ENCODE measurements at regions not wholly inside any gene's neighbourhood (a gene's known extent, or its start where the extent isn't known, plus 50 kb on each side); places are given as distances from the start of the nearest gene placed in this dataset.

DNA sequence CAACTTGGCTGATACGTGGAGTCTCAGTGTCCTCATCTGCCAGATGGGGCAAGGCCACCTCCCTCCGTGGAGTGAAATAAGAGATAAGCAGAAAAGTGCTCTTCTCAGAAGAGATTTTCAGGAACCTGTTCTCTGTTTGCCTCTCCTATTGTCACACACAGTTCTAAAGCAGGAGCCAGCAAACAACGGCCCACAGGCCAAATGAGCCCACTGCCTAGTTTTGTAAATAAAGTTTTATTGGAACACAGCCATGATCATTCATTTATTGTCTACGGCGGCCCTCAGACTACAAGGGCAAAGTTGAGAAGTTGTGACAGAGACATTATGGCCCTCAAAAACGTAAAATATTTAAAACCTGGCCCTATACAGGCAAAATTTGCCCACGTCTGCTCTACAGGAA lies 256.8 kb upstream of the IGF1R start:
- DNase-seq (ENCODE audit: low read depth) = no peak
- TF ChIP-seq POLR2A (IDR thresholded peaks at IDR 0.05; ENCODE audit: extremely low read depth, insufficient read length) (no peak), MYC (IDR thresholded peaks at IDR 0.05; ENCODE audit: low read depth, low read length) (no peak)
- TF ChIP-seq, protein P1, sequence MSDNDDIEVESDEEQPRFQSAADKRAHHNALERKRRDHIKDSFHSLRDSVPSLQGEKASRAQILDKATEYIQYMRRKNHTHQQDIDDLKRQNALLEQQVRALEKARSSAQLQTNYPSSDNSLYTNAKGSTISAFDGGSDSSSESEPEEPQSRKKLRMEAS (IDR thresholded peaks at IDR 0.05; ENCODE audit: low read depth, low read length) = no peak
- TF ChIP-seq, protein P2, sequence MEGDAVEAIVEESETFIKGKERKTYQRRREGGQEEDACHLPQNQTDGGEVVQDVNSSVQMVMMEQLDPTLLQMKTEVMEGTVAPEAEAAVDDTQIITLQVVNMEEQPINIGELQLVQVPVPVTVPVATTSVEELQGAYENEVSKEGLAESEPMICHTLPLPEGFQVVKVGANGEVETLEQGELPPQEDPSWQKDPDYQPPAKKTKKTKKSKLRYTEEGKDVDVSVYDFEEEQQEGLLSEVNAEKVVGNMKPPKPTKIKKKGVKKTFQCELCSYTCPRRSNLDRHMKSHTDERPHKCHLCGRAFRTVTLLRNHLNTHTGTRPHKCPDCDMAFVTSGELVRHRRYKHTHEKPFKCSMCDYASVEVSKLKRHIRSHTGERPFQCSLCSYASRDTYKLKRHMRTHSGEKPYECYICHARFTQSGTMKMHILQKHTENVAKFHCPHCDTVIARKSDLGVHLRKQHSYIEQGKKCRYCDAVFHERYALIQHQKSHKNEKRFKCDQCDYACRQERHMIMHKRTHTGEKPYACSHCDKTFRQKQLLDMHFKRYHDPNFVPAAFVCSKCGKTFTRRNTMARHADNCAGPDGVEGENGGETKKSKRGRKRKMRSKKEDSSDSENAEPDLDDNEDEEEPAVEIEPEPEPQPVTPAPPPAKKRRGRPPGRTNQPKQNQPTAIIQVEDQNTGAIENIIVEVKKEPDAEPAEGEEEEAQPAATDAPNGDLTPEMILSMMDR (IDR thresholded peaks at IDR 0.05; ENCODE audit: low read depth, low read length) = no peak
- H3K4me3 ChIP-seq (ENCODE audit: low read depth, low read length) = no peak overlapping the region

DNA sequence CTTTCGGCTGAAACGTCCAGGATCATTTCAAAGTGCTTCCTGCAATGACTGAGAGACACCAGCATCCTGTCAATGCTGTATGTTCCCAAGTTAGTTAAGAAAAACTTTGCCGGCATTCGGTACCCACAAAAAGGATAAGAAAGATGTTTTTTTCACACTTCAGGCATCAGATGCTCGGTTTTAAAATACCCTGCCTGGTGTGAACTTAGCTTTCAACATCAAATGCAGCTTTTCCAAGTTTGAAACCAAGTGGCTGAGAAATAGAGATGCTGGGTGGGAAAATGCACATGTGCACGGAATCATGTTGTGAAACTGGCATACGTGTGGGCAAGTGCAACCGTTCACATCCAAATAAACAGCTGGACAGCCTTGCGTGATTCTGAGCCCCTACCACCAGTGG lies 254.9 kb upstream of the IGF1R start:
- TF ChIP-seq, protein P1 (IDR thresholded peaks at IDR 0.05; ENCODE audit: low read depth, low read length) = no peak
- TF ChIP-seq MYC (IDR thresholded peaks at IDR 0.05; ENCODE audit: low read depth, low read length) (no peak), POLR2A (IDR thresholded peaks at IDR 0.05; ENCODE audit: extremely low read depth, insufficient read length) (no peak)
- TF ChIP-seq, protein P2 (IDR thresholded peaks at IDR 0.05; ENCODE audit: low read depth, low read length) = no peak
- no peak overlapping the region for H3K4me3 ChIP-seq (ENCODE audit: low read depth, low read length)
- no peak for DNase-seq (ENCODE audit: low read depth)

DNA sequence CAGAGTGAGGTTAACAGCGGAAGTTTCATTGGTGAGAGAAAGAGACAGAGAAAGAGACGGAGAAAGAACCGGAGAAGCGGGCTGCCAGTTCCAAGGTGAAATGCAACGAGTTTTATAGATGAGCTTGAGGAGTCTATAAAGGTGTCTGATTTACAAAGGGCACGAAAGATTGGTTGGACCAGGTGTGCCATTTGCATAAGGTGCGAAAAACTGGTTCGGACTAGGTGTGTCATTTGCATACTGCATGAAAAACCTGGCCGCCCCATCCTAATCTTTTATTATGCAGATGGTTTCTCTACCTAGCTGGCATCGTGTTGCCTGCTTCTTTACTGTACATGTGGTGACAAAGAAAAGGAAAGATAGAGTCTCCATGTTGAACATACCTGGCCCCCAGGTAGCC lies 253.8 kb upstream of the IGF1R start:
- no peak overlapping the region for H3K4me3 ChIP-seq (ENCODE audit: low read depth, low read length)
- DNase-seq (ENCODE audit: low read depth) = no peak
- no peak for TF ChIP-seq MYC (IDR thresholded peaks at IDR 0.05; ENCODE audit: low read depth, low read length)
- TF ChIP-seq, protein P1 (IDR thresholded peaks at IDR 0.05; ENCODE audit: low read depth, low read length) = no peak
- no peak for TF ChIP-seq POLR2A (IDR thresholded peaks at IDR 0.05; ENCODE audit: extremely low read depth, insufficient read length)
- TF ChIP-seq, protein P2 (IDR thresholded peaks at IDR 0.05; ENCODE audit: low read depth, low read length) = no peak

DNA sequence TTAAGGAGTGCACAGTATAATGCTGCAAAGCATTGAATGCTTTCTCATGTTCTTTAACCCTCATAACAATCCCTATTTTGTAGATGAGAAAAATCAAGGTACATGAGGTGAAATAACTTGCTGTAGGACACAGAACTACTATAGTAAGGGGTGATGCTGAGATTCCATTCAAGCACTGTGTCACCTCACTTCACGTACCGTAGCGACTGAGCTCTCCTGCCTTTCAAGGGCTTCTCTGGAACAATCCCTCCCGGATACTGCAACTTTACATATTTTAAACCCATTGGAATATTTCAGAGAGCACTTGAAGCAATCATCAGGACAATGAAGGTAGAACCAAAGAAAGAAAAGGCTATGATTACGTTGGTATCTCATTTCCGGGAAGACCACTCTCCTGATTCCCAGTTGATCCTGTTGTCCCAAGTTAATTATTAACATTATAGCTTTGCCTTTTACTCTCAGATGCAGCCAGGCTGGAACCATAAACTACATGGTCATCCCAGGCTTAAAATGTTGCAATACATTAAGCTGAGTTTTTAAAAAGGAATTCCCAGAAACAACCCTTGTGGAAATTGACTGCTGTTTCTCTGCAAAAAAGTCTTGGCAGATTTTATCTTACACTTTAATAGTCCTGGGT lies 252.2 kb upstream of the IGF1R start:
- TF ChIP-seq POLR2A (IDR thresholded peaks at IDR 0.05; ENCODE audit: extremely low read depth, insufficient read length) (no peak), MYC (IDR thresholded peaks at IDR 0.05; ENCODE audit: low read depth, low read length) (no peak)
- TF ChIP-seq, protein P2 (IDR thresholded peaks at IDR 0.05; ENCODE audit: low read depth, low read length) = no peak
- TF ChIP-seq, protein P1 (IDR thresholded peaks at IDR 0.05; ENCODE audit: low read depth, low read length) = no peak
- DNase-seq (ENCODE audit: low read depth) = no peak

DNA sequence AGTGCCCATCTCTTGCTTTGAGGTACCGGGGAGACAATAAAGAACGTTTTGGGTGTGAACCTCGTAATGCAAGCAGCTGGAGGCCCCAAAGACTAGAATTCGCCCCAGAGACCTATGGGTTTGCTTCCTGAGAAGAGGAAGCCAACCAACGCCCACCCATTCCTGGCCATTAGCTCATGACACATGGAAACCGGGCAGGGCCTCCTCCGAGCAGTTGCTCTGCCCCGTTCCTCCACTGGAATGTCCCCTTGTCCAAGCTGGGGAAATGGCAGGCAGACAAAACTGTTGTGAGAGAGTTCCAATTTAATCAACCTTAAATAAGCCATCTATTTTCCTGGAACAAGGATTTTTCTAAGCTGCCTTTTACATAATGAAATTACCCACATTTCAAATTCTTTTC lies 250.9 kb upstream of the IGF1R start:
- TF ChIP-seq, protein P1 (IDR thresholded peaks at IDR 0.05; ENCODE audit: low read depth, low read length) = no peak
- TF ChIP-seq POLR2A (IDR thresholded peaks at IDR 0.05; ENCODE audit: extremely low read depth, insufficient read length) = no peak
- no peak for TF ChIP-seq MYC (IDR thresholded peaks at IDR 0.05; ENCODE audit: low read depth, low read length)
- TF ChIP-seq, protein P2 (IDR thresholded peaks at IDR 0.05; ENCODE audit: low read depth, low read length) = no peak
- H3K4me3 ChIP-seq (ENCODE audit: low read depth, low read length) = no peak overlapping the region
- no peak for DNase-seq (ENCODE audit: low read depth)

More for the DNA sequence above, 252.2 kb upstream of the IGF1R start:
- H3K4me3 ChIP-seq (ENCODE audit: low read depth, low read length) = no peak overlapping the region

All from NB4 (cell line).